Endothelial cell of umbilical vein (primary cell): ENCODE measurements at regions not wholly inside any gene's neighbourhood (a gene's known extent, or its start where the extent isn't known, plus 50 kb on each side); places are given as distances from the start of the nearest gene placed in this dataset.

Experiments used
- BruUV-seq: library from RNA; stranded (reverse); fragments of 400-500 nt; replicated peaks from 2 replicates; lab custom pipeline; 2021; lab: Mats Ljungman, UMichigan
- CTCF ChIA-PET: fragments of 300-600, 350-600 bp; sonication (Branson Sonifier 250); formaldehyde crosslinking; loops from one replicate; lab custom pipeline; 2021; ENCODE audit warnings: antibody characterized with exemption, inconsistent platforms; lab: Charles Lee
- POLR2A ChIA-PET: fragments of 300-600, 350-600 bp; sonication (Branson Sonifier 250); formaldehyde crosslinking; loops from one replicate; lab custom pipeline; 2021; ENCODE audit warnings: antibody characterized with exemption, inconsistent platforms; lab: Charles Lee
- DNase-seq: peaks from one replicate; pipeline ENCODE4 v3.0.0-alpha.2; 2011; ENCODE audit warnings: low read depth, low spot score
- FAIRE-seq: peaks from 2 replicates; lab custom pipeline; 2011; peaks lifted over from hg19 to GRCh38; lab: Jason Lieb, UNC
- H2AFZ ChIP-seq: 2 replicates; pipeline ENCODE4 v1.6.0; 2012; ENCODE audit warnings: low read depth, low read length, control low read depth, inconsistent platforms
- H3K27ac ChIP-seq: 2 replicates; pipeline ENCODE4 v1.5.1; 2011; ENCODE audit warnings: low read depth, mild to moderate bottlenecking, control low read depth, low read length, moderate library complexity; ENCODE audit not compliant: insufficient read depth
- H3K27me3 ChIP-seq, 2 experiments: 2 replicates each; pipeline versions ENCODE4 v1.6.0 to v1.6.1; 2011; ENCODE audit warnings: low read length in 2 of 2, mixed read lengths in 1 of 2; ENCODE audit not compliant: control insufficient read depth in 2 of 2, insufficient read depth in 2 of 2
- H3K36me3 ChIP-seq, 2 experiments: 2 replicates in 1 of 2; 3 replicates in 1 of 2; pipeline ENCODE4 v1.5.1; 2011; ENCODE audit warnings: low read length in 2 of 2, mild to moderate bottlenecking in 1 of 2, moderate library complexity in 1 of 2; ENCODE audit not compliant: control insufficient read depth in 2 of 2, insufficient read depth in 2 of 2; ENCODE audit errors: extremely low read depth in 1 of 2
- H3K4me1 ChIP-seq: 3 replicates; pipeline ENCODE4 v1.5.1; 2011; ENCODE audit warnings: mild to moderate bottlenecking, low read length; ENCODE audit not compliant: control insufficient read depth, insufficient read depth; ENCODE audit errors: extremely low read depth
- H3K4me2 ChIP-seq: 2 replicates; pipeline ENCODE4 v1.6.1; 2011; ENCODE audit warnings: low read length, control low read depth, mixed read lengths; ENCODE audit not compliant: insufficient read depth
- H3K4me3 ChIP-seq, 3 experiments: fragments of 200-600 bp in 1 of 3; sonication (generic), shearing (Covaris generic) in 1 of 3; replicated peaks in 1 of 3; 2 replicates each; pipeline ENCODE4 v1.5.1; 2011 to 2016; ENCODE audit warnings: control low read depth in 3 of 3, low read length in 3 of 3, mild to moderate bottlenecking in 2 of 3, inconsistent platforms in 1 of 3, low read depth in 1 of 3, moderate library complexity in 1 of 3; ENCODE audit not compliant: insufficient read depth in 1 of 3
- H3K79me2 ChIP-seq: 2 replicates; pipeline ENCODE4 v1.6.0; 2012; ENCODE audit warnings: low read length, inconsistent platforms; ENCODE audit not compliant: control insufficient read depth, insufficient read depth
- H3K9ac ChIP-seq: replicated peaks from 2 replicates; pipeline ENCODE3; 2011; ENCODE audit warnings: low read length, control low read depth; ENCODE audit not compliant: insufficient read depth; ENCODE audit errors: extremely low read depth
- H3K9me1 ChIP-seq: replicated peaks from 3 replicates; pipeline ENCODE4 v1.6.0; 2011; ENCODE audit warnings: mild to moderate bottlenecking, low read length; ENCODE audit not compliant: control insufficient read depth, insufficient read depth; ENCODE audit errors: extremely low read depth
- H3K9me3 ChIP-seq: replicated peaks from 2 replicates; pipeline ENCODE4 v1.5.1; 2012; ENCODE audit warnings: low read length, inconsistent platforms; ENCODE audit not compliant: control insufficient read depth, insufficient read depth
- H4K20me1 ChIP-seq: replicated peaks from 2 replicates; pipeline ENCODE3; 2011; ENCODE audit warnings: mild to moderate bottlenecking, low read length; ENCODE audit not compliant: control insufficient read depth, insufficient read depth; ENCODE audit errors: extremely low read depth
- EZH2 ChIP-seq: IDR thresholded peaks from 2 replicates; pipeline ENCODE4 v1.6.1; 2012; ENCODE audit warnings: borderline replicate concordance, low read depth, mild to moderate bottlenecking, moderate library complexity, low read length, inconsistent platforms; ENCODE audit not compliant: severe bottlenecking
- FOS ChIP-seq: IDR thresholded peaks from 2 replicates; pipeline ENCODE4 v1.6.1; 2011; ENCODE audit warnings: mild to moderate bottlenecking, low read length, moderate library complexity, borderline replicate concordance; ENCODE audit not compliant: insufficient read depth
- GATA2 ChIP-seq: IDR thresholded peaks from 2 replicates; pipeline ENCODE4 v1.7.0; 2011; ENCODE audit warnings: low read depth, mild to moderate bottlenecking, moderate library complexity, mixed read lengths, low read length; ENCODE audit not compliant: insufficient read length, insufficient read depth
- JUN ChIP-seq: IDR thresholded peaks from 2 replicates; pipeline ENCODE4 v1.6.1; 2011; ENCODE audit warnings: borderline replicate concordance, low read depth; ENCODE audit not compliant: insufficient read length, insufficient read depth
- MAX ChIP-seq: IDR thresholded peaks from 2 replicates; pipeline ENCODE4 v1.6.1; 2011; ENCODE audit not compliant: insufficient read depth, insufficient read length
- MYC ChIP-seq: IDR thresholded peaks from one replicate; pipeline ENCODE4 v1.6.1; 2011; ENCODE audit warnings: mild to moderate bottlenecking, low read depth, low read length
- POLR2A ChIP-seq: IDR thresholded peaks from 2 replicates; pipeline ENCODE4 v1.6.1; 2012; ENCODE audit warnings: low read depth, mild to moderate bottlenecking, control low read depth, low read length
- POLR2AphosphoS5 ChIP-seq: IDR thresholded peaks from 2 replicates; pipeline ENCODE4 v1.6.1; 2012; ENCODE audit warnings: low read depth, mild to moderate bottlenecking, control low read depth, low read length, moderate library complexity; ENCODE audit not compliant: insufficient read depth
- dilution Hi-C: fragments of 300-500 bp; cut with MboI; formaldehyde crosslinking; loops from one replicate; pipeline ENCODE4 v1.15.0; 2019; ENCODE audit warnings: low sequenced_read_pairs; ENCODE audit not compliant: extremely low pct_ligation_motif_present
- intact Hi-C: fragments of 100-400 bp; cut with micrococcal nuclease; formaldehyde crosslinking; loops from one replicate; pipeline ENCODE4 v1.10.0; 2022
- TF ChIP-seq, protein P1 (sequence below), 2 donors: IDR thresholded peaks; 1 replicate in 1 of 2; 2 replicates in 1 of 2; pipeline ENCODE4 v1.5.1; 2011; ENCODE audit warnings: low read length in 2 of 2, mild to moderate bottlenecking in 2 of 2, moderate library complexity in 2 of 2, control low read depth in 1 of 2, inconsistent platforms in 1 of 2, low read depth in 1 of 2; ENCODE audit not compliant: insufficient read depth in 1 of 2; ENCODE audit errors: extremely low read depth in 1 of 2

DNA sequence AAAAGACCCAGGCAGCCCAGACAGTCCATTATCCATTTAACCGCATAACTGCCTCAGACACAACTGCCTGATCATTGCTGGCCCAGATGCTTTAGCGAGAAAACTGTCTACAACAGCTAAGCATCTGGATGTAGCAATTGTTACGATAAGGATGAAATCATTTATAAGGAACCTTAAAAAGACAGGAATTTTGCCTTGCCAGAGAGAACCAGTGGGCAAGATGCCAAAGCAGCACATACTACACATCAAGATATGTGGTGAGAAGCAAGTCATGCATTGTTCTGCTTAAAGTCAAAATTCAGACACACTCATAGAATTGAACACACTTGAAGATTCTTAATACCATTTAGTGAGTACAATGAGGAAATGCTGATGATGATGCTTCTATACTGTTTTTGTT is 1525.3 kb downstream of the CDH8 start:
- FAIRE-seq (no peak), DNase-seq (no peak)
- Histone ChIP-seq H3K9ac (no peak overlapping the region), H3K36me3 (no peaks in the 10 kb centered on the region), H4K20me1 (no peaks in the 10 kb centered on the region), H3K4me1 (no peaks in the 10 kb centered on the region), H3K4me2 (no peak overlapping the region), H3K27me3 (no peaks in the 10 kb centered on the region), H2AFZ (no peak overlapping the region), H3K9me3 (no peaks in the 10 kb centered on the region), H3K27ac (no peak overlapping the region), H3K79me2 (no peaks in the 10 kb centered on the region), H3K4me3 (no peak overlapping the region), H3K9me1 (no peaks in the 10 kb centered on the region)
- BruUV-seq = no TSS peak
- intact Hi-C loops (no loop called here), dilution Hi-C loops (no loop called here)
- ChIA-PET CTCF (no interaction called here), POLR2A (no interaction called here)
- no peak for TF ChIP-seq MAX
- no peak for TF ChIP-seq JUN
- TF ChIP-seq GATA2 = no peak
- no peak for TF ChIP-seq POLR2A
- TF ChIP-seq, protein P1, sequence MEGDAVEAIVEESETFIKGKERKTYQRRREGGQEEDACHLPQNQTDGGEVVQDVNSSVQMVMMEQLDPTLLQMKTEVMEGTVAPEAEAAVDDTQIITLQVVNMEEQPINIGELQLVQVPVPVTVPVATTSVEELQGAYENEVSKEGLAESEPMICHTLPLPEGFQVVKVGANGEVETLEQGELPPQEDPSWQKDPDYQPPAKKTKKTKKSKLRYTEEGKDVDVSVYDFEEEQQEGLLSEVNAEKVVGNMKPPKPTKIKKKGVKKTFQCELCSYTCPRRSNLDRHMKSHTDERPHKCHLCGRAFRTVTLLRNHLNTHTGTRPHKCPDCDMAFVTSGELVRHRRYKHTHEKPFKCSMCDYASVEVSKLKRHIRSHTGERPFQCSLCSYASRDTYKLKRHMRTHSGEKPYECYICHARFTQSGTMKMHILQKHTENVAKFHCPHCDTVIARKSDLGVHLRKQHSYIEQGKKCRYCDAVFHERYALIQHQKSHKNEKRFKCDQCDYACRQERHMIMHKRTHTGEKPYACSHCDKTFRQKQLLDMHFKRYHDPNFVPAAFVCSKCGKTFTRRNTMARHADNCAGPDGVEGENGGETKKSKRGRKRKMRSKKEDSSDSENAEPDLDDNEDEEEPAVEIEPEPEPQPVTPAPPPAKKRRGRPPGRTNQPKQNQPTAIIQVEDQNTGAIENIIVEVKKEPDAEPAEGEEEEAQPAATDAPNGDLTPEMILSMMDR (IDR thresholded peaks at IDR 0.05; ENCODE audit: extremely low read depth in 1 of 2, insufficient read depth in 1 of 2, low read depth in 1 of 2, low read length in 2 of 2) = no peak
- TF ChIP-seq POLR2AphosphoS5 = no peak
- no peak for TF ChIP-seq MYC
- TF ChIP-seq EZH2 = no peak
- TF ChIP-seq FOS = no peak
